ENCODE measurements at regions not wholly inside any gene's neighbourhood (a gene's known extent, or its start where the extent isn't known, plus 50 kb on each side); places are given as distances from the start of the nearest gene placed in this dataset.

DNA sequence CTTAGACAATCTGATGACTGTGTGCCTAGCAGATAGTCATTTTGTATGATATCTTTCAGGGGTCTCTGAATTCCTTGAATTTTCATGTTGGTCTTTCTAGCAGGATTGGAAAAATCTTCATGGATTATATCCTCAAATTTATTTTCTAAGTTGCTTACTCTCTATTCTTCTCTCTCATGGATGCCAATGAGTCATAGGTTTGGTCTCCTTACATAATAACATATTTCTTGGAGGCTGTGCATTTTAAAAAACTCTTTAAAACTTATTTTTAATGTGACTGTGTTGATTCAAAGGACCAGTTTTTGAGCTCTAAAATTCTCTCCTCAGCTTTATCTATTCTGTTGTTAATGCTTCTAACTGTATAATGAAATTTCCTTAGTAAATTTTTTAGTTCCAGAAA, 198.7 kb downstream of the AASDHPPT start:
- Histone ChIP-seq H3F3A (ENCODE audit: insufficient read depth, low read length) (no peaks in the 10 kb centered on the region), H3K27ac (ENCODE audit: low read depth, low read length, poor library complexity, severe bottlenecking) (no peak overlapping the region), H3K36me3 (ENCODE audit: insufficient read depth, low read length) (no peaks in the 10 kb centered on the region), H3K4me1 (ENCODE audit: insufficient read depth, low read length, severe bottlenecking) (no peaks in the 10 kb centered on the region), H4K20me1 (ENCODE audit: insufficient read depth, low read length) (no peaks in the 10 kb centered on the region), H3K4me3 (ENCODE audit: low read depth, low read length, poor library complexity, severe bottlenecking) (no peak overlapping the region), H3K27me3 (ENCODE audit: insufficient read depth, low read length) (no peaks in the 10 kb centered on the region), H3K9me3 (ENCODE audit: low read length) (no peaks in the 10 kb centered on the region), H2AFZ (ENCODE audit: low read length) (no peak overlapping the region), H3K79me2 (ENCODE audit: insufficient read depth, low read length) (no peaks in the 10 kb centered on the region), H3K9me2 (ENCODE audit: low read depth, low read length) (no peaks in the 10 kb centered on the region), H3K9ac (ENCODE audit: low read length) (no peak overlapping the region), H3K4me2 (ENCODE audit: low read length) (no peak overlapping the region)
- TF ChIP-seq EZH2 (IDR thresholded peaks at IDR 0.05; ENCODE audit: borderline replicate concordance, low read length) (no peak), CTCF (IDR thresholded peaks at IDR 0.05; ENCODE audit: low read length) (no peak)

DNA sequence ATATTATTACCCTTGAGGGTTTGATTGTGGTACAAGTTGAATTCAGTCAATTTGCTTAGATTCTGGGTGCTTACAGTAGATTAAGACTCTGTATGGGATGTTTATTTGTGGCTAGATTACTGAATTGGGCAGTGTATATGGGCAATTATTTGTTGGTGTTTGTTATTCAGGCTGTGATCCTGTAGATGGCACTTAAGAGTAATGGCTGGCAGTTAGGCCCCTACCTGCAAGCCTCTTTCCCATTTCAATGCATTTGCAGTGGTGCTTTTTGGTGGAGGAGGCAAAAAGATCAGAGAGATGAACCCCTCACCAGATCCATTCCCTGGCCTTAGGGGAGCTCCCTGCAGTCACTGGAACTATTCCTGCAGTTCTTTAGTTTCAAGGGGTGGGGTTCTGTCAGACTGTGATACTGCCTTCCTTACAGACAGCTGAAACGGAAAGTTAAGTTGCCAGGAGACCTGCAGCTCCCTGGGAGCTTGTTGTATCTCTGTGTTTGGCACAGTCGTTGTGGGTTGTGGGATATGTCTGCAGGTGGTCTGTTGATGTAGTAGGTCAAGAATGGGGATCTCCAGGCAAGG, 199.5 kb downstream of the AASDHPPT start:
- Histone ChIP-seq H3K27ac (ENCODE audit: low read depth, low read length, poor library complexity, severe bottlenecking) (no peak overlapping the region), H4K20me1 (ENCODE audit: insufficient read depth, low read length) (no peaks in the 10 kb centered on the region), H3K9me2 (ENCODE audit: low read depth, low read length) (no peaks in the 10 kb centered on the region), H3K36me3 (ENCODE audit: insufficient read depth, low read length) (no peaks in the 10 kb centered on the region), H3F3A (ENCODE audit: insufficient read depth, low read length) (no peaks in the 10 kb centered on the region), H3K4me1 (ENCODE audit: insufficient read depth, low read length, severe bottlenecking) (no peaks in the 10 kb centered on the region), H2AFZ (ENCODE audit: low read length) (no peak overlapping the region), H3K4me3 (ENCODE audit: low read depth, low read length, poor library complexity, severe bottlenecking) (no peak overlapping the region), H3K4me2 (ENCODE audit: low read length) (no peak overlapping the region), H3K79me2 (ENCODE audit: insufficient read depth, low read length) (no peaks in the 10 kb centered on the region), H3K9ac (ENCODE audit: low read length) (no peak overlapping the region), H3K27me3 (ENCODE audit: insufficient read depth, low read length) (no peaks in the 10 kb centered on the region), H3K9me3 (ENCODE audit: low read length) (no peaks in the 10 kb centered on the region)
- TF ChIP-seq CTCF (IDR thresholded peaks at IDR 0.05; ENCODE audit: low read length) (peak; percentile 30; the same call in 1 of the 2 replicates), EZH2 (IDR thresholded peaks at IDR 0.05; ENCODE audit: borderline replicate concordance, low read length) (no peak)

DNA sequence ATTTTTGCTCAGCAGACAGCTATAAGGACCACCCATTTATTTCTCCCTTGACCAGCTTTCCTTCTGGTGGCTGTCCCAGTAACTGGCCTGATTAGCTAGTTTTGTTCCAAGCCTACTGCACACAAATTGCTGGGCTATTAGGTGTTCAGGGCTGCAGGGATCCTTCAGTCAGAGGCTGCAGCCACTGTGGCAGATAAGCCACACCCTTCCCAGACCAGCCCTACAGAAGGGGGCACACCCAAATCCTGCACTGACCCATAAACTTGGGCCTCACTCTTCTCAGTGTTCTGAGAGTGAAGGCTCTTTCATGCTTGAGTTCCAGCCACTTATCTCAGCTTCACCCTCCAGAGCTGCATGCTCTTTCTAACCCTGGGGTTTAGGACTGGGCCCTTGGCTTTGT, 200.0 kb downstream of the AASDHPPT start:
- Histone ChIP-seq H3K9me3 (ENCODE audit: low read length) (no peaks in the 10 kb centered on the region), H3K9ac (ENCODE audit: low read length) (no peak overlapping the region), H3K27me3 (ENCODE audit: insufficient read depth, low read length) (no peaks in the 10 kb centered on the region), H2AFZ (ENCODE audit: low read length) (no peak overlapping the region), H3K4me2 (ENCODE audit: low read length) (no peak overlapping the region), H3K4me1 (ENCODE audit: insufficient read depth, low read length, severe bottlenecking) (no peaks in the 10 kb centered on the region), H4K20me1 (ENCODE audit: insufficient read depth, low read length) (no peaks in the 10 kb centered on the region), H3K36me3 (ENCODE audit: insufficient read depth, low read length) (no peaks in the 10 kb centered on the region), H3K9me2 (ENCODE audit: low read depth, low read length) (no peaks in the 10 kb centered on the region), H3F3A (ENCODE audit: insufficient read depth, low read length) (no peaks in the 10 kb centered on the region), H3K4me3 (ENCODE audit: low read depth, low read length, poor library complexity, severe bottlenecking) (no peak overlapping the region), H3K27ac (ENCODE audit: low read depth, low read length, poor library complexity, severe bottlenecking) (no peak overlapping the region), H3K79me2 (ENCODE audit: insufficient read depth, low read length) (no peaks in the 10 kb centered on the region)
- no peak for TF ChIP-seq EZH2 (IDR thresholded peaks at IDR 0.05; ENCODE audit: borderline replicate concordance, low read length)
- no peak for TF ChIP-seq CTCF (IDR thresholded peaks at IDR 0.05; ENCODE audit: low read length)
